Right atrium auricular region (tissue), 2 donors: ENCODE measurements at regions not wholly inside any gene's neighbourhood (a gene's known extent, or its start where the extent isn't known, plus 50 kb on each side); places are given as distances from the start of the nearest gene placed in this dataset.

Source experiments
- DNase-seq: peaks from one replicate; pipeline ENCODE4 v3.0.0-alpha.2; 2019; ENCODE audit warnings: low spot score
- H3K27ac ChIP-seq, 2 donors: fragments of 200-600 bp; sonication (generic); 1 replicate in 1 of 2; 2 replicates in 1 of 2; pipeline ENCODE4 v1.5.1; 2016 to 2019
- H3K27me3 ChIP-seq, 2 donors: fragments of 200-600 bp; sonication (generic); one replicate each; pipeline versions ENCODE4 v1.5.1 to v1.6.0; 2017 to 2019
- H3K36me3 ChIP-seq: fragments of 200-600 bp; sonication (generic); one replicate; pipeline ENCODE4 v1.5.1; 2016
- H3K4me1 ChIP-seq, 2 donors: fragments of 200-600 bp; sonication (generic); one replicate each; pipeline versions ENCODE4 v1.5.1 to v1.6.0; 2017 to 2019
- H3K4me3 ChIP-seq, 2 donors: fragments of 200-600 bp; sonication (generic); 1 replicate in 1 of 2; 2 replicates in 1 of 2; pipeline ENCODE4 v1.5.1; 2017 to 2019; ENCODE audit warnings: mild to moderate bottlenecking in 1 of 2, moderate library complexity in 1 of 2
- H3K9me3 ChIP-seq, 2 donors: fragments of 200-600 bp; sonication (generic); one replicate each; pipeline ENCODE4 v1.5.1; 2019
- CTCF ChIP-seq, 2 donors: fragments of 200-600 bp; sonication (generic); IDR thresholded peaks; one replicate each; pipeline ENCODE4 v1.5.1; 2019; ENCODE audit warnings: antibody characterized with exemption in 2 of 2

GRCh38 chr3:19093084-19093483, 55.2 kb upstream of the KCNH8 start:
- Histone ChIP-seq H3K27me3 (no peaks in the 10 kb centered on the region), H3K36me3 (no peaks in the 10 kb centered on the region), H3K9me3 (no peaks in the 10 kb centered on the region), H3K4me1 (no peaks in the 10 kb centered on the region), H3K4me3 (no peak overlapping the region), H3K27ac (no peak overlapping the region)
- TF ChIP-seq CTCF (IDR thresholded peaks at IDR 0.05), result no peak
- DNase-seq, result no peak

GRCh38 chr3:19077388-19077787, 70.9 kb upstream of the KCNH8 start:
- Histone ChIP-seq H3K27ac (no peak overlapping the region), H3K9me3 (no peaks in the 10 kb centered on the region), H3K27me3 (no peaks in the 10 kb centered on the region), H3K36me3 (no peaks in the 10 kb centered on the region), H3K4me3 (no peak overlapping the region), H3K4me1 (no peaks in the 10 kb centered on the region)
- no peak for DNase-seq
- TF ChIP-seq CTCF (IDR thresholded peaks at IDR 0.05), result no peak

GRCh38 chr3:19075037-19075436, 73.3 kb upstream of the KCNH8 start:
- H3K4me3 ChIP-seq, result no peak overlapping the region
- no peaks in the 10 kb centered on the region for H3K36me3 ChIP-seq
- H3K9me3 ChIP-seq, result no peaks in the 10 kb centered on the region
- DNase-seq, result no peak
- no peaks in the 10 kb centered on the region for H3K27me3 ChIP-seq
- TF ChIP-seq CTCF (IDR thresholded peaks at IDR 0.05), result no peak
- H3K27ac ChIP-seq, result no peak overlapping the region
- no peaks in the 10 kb centered on the region for H3K4me1 ChIP-seq

GRCh38 chr3:19074257-19074900, 73.9 kb upstream of the KCNH8 start:
- Histone ChIP-seq H3K27me3 (no peaks in the 10 kb centered on the region), H3K4me3 (no peak overlapping the region), H3K9me3 (no peaks in the 10 kb centered on the region), H3K27ac (no peak overlapping the region), H3K36me3 (no peaks in the 10 kb centered on the region), H3K4me1 (no peaks in the 10 kb centered on the region)
- no peak for DNase-seq
- no peak for TF ChIP-seq CTCF (IDR thresholded peaks at IDR 0.05)

- Histone ChIP-seq H3K36me3 (no peaks in the 10 kb centered on the region), H3K9me3 (no peaks in the 10 kb centered on the region), H3K4me1 (no peaks in the 10 kb centered on the region), H3K4me3 (no peak overlapping the region), H3K27me3 (no peaks in the 10 kb centered on the region), H3K27ac (no peak overlapping the region)
- TF ChIP-seq CTCF (IDR thresholded peaks at IDR 0.05), result no peak
- DNase-seq, result no peak
Observed at GRCh38 chr3:19073341-19074105, 74.8 kb upstream of the KCNH8 start.
